Breast epithelium (tissue), 4 donors: ENCODE measurements at regions not wholly inside any gene's neighbourhood (a gene's known extent, or its start where the extent isn't known, plus 50 kb on each side); places are given as distances from the start of the nearest gene placed in this dataset.

Experiments
- DNase-seq, 2 donors: peaks; one replicate each; pipeline ENCODE4 v3.0.0-alpha.2; 2019; ENCODE audit warnings: low spot score in 2 of 2
- H3K27ac ChIP-seq, 2 donors: fragments of 200-600 bp; sonication (generic) in 1 of 2; one replicate each; pipeline ENCODE4 v1.5.1; 2016 to 2019; ENCODE audit warnings: mild to moderate bottlenecking in 1 of 2
- H3K27me3 ChIP-seq, 2 donors: fragments of 200-600 bp; sonication (generic) in 1 of 2; one replicate each; pipeline versions ENCODE4 v1.5.1 to v1.6.0; 2017 to 2019; ENCODE audit warnings: control low read depth in 1 of 2, mild to moderate bottlenecking in 1 of 2
- H3K36me3 ChIP-seq: fragments of 200-600 bp; one replicate; pipeline ENCODE4 v1.5.1; 2019
- H3K4me1 ChIP-seq, 2 donors: fragments of 200-600 bp; sonication (generic); one replicate each; pipeline ENCODE4 v1.5.1; 2016 to 2019; ENCODE audit warnings: control low read depth in 1 of 2
- H3K4me3 ChIP-seq, 3 donors: fragments of 200-600 bp; sonication (generic); 1 replicate in 2 of 3; 2 replicates in 1 of 3; pipeline ENCODE4 v1.5.1; 2016 to 2019; ENCODE audit warnings: mild to moderate bottlenecking in 3 of 3, moderate library complexity in 2 of 3
- H3K9me3 ChIP-seq, 2 donors: fragments of 200-600 bp; sonication (generic) in 1 of 2; one replicate each; pipeline ENCODE4 v1.5.1; 2016 to 2019; ENCODE audit warnings: control low read depth in 1 of 2
- CTCF ChIP-seq, 3 donors: fragments of 450-650 bp; IDR thresholded peaks; one replicate each; pipeline ENCODE4 v1.5.1; 2016 to 2017; ENCODE audit warnings: antibody characterized with exemption in 3 of 3, mild to moderate bottlenecking in 3 of 3, moderate library complexity in 3 of 3
- POLR2A ChIP-seq: fragments of 450-650 bp; IDR thresholded peaks from one replicate; pipeline ENCODE4 v1.6.1; 2016; ENCODE audit warnings: antibody characterized with exemption, mild to moderate bottlenecking, moderate library complexity
- POLR2AphosphoS5 ChIP-seq, 3 donors: sonication (generic); formaldehyde crosslinking; IDR thresholded peaks; one replicate each; pipeline ENCODE4 v1.6.1; 2017; ENCODE audit warnings: antibody characterized with exemption in 3 of 3
- intact Hi-C: fragments of 100-400 bp; cut with DNase I; formaldehyde crosslinking; loops from one replicate; pipeline ENCODE4 v1.15.1; 2023; ENCODE audit warnings: low total_unique reads

GRCh38 chr2:30315391-30316063 is 84.2 kb downstream of the LBH start:
- H3K27me3 ChIP-seq = no peaks in the 10 kb centered on the region
- H3K4me3 ChIP-seq = no peak overlapping the region
- intact Hi-C loops = no loop called here
- no peak for DNase-seq
- no peak overlapping the region for H3K27ac ChIP-seq
- no peaks in the 10 kb centered on the region for H3K36me3 ChIP-seq
- TF ChIP-seq POLR2A (no peak), CTCF (IDR thresholded peaks at IDR 0.05) (no peak), POLR2AphosphoS5 (IDR thresholded peaks at IDR 0.05) (no peak)
- H3K9me3 ChIP-seq = no peaks in the 10 kb centered on the region
- H3K4me1 ChIP-seq = no peaks in the 10 kb centered on the region

- H3K36me3 ChIP-seq = no peaks in the 10 kb centered on the region
- H3K4me1 ChIP-seq = no peaks in the 10 kb centered on the region
- intact Hi-C loops = no loop called here
- no peaks in the 10 kb centered on the region for H3K27me3 ChIP-seq
- no peak overlapping the region for H3K27ac ChIP-seq
- no peak overlapping the region for H3K4me3 ChIP-seq
- TF ChIP-seq POLR2A (no peak), CTCF (IDR thresholded peaks at IDR 0.05) (no peak)
- no peak for DNase-seq
- H3K9me3 ChIP-seq = no peaks in the 10 kb centered on the region
Measured at GRCh38 chr2:30316408-30316807, 85.1 kb downstream of the LBH start.

- Histone ChIP-seq H3K36me3 (no peaks in the 10 kb centered on the region), H3K27me3 (no peaks in the 10 kb centered on the region), H3K27ac (no peak overlapping the region), H3K9me3 (no peaks in the 10 kb centered on the region), H3K4me1 (no peaks in the 10 kb centered on the region), H3K4me3 (no peak overlapping the region)
- TF ChIP-seq POLR2A (no peak), POLR2AphosphoS5 (IDR thresholded peaks at IDR 0.05) (no peak), CTCF (IDR thresholded peaks at IDR 0.05) (no peak)
- intact Hi-C loops = no loop called here
- no peak for DNase-seq
Measured at GRCh38 chr2:30318987-30319782, 87.9 kb downstream of the LBH start.

- TF ChIP-seq POLR2AphosphoS5 (IDR thresholded peaks at IDR 0.05) (no peak), CTCF (IDR thresholded peaks at IDR 0.05) (no peak), POLR2A (no peak)
- no peak for DNase-seq
Measured at GRCh38 chr2:30321466-30321865, 90.1 kb downstream of the LBH start.

GRCh38 chr2:30323499-30323898 is 92.2 kb downstream of the LBH start:
- no peaks in the 10 kb centered on the region for H3K9me3 ChIP-seq
- H3K27me3 ChIP-seq = no peaks in the 10 kb centered on the region
- no peak overlapping the region for H3K27ac ChIP-seq
- TF ChIP-seq CTCF (IDR thresholded peaks at IDR 0.05) = no peak
- no peak for TF ChIP-seq POLR2A
- no peak for TF ChIP-seq POLR2AphosphoS5 (IDR thresholded peaks at IDR 0.05)
- no peak for DNase-seq
- H3K4me1 ChIP-seq = no peaks in the 10 kb centered on the region
- H3K4me3 ChIP-seq = no peak overlapping the region
- no peaks in the 10 kb centered on the region for H3K36me3 ChIP-seq
- intact Hi-C loops = no loop called here

More at GRCh38 chr2:30321466-30321865, 90.1 kb downstream of the LBH start:
- Histone ChIP-seq H3K9me3 (no peaks in the 10 kb centered on the region), H3K36me3 (no peaks in the 10 kb centered on the region), H3K4me3 (no peak overlapping the region), H3K27ac (no peak overlapping the region), H3K4me1 (no peaks in the 10 kb centered on the region), H3K27me3 (no peaks in the 10 kb centered on the region)
- intact Hi-C loops = no loop called here
